NT2/D1 (cell line): ENCODE measurements at regions not wholly inside any gene's neighbourhood (a gene's known extent, or its start where the extent isn't known, plus 50 kb on each side); places are given as distances from the start of the nearest gene placed in this dataset.

Source experiments
- DNase-seq: peaks from one replicate; pipeline ENCODE4 v3.0.0-alpha.2; 2011; ENCODE audit warnings: low read depth, low spot score
- H3K27me3 ChIP-seq: 2 replicates; pipeline ENCODE4 v1.6.0; 2011; ENCODE audit warnings: mild to moderate bottlenecking; ENCODE audit not compliant: insufficient read length, insufficient read depth
- H3K36me3 ChIP-seq: 2 replicates; pipeline ENCODE4 v1.6.1; 2011; ENCODE audit warnings: mild to moderate bottlenecking, low read length, mixed read lengths; ENCODE audit not compliant: insufficient read depth, insufficient read length
- H3K4me1 ChIP-seq: 2 replicates; pipeline ENCODE4 v1.5.1; 2011; ENCODE audit not compliant: insufficient read depth, insufficient read length
- H3K4me3 ChIP-seq: 2 replicates; pipeline ENCODE4 v1.5.1; 2011; ENCODE audit warnings: low read depth; ENCODE audit not compliant: insufficient read length
- H3K9ac ChIP-seq: 2 replicates; pipeline ENCODE4 v1.6.0; 2011; ENCODE audit warnings: low read depth; ENCODE audit not compliant: insufficient read length
- H3K9me3 ChIP-seq: 2 replicates; pipeline ENCODE4 v1.5.1; 2011; ENCODE audit warnings: mild to moderate bottlenecking, low read length; ENCODE audit not compliant: insufficient read depth
- SUZ12 ChIP-seq: IDR thresholded peaks from 2 replicates; pipeline ENCODE4 v1.6.1; 2011; ENCODE audit not compliant: insufficient read length, insufficient read depth; ENCODE audit errors: extremely low read depth
- YY1 ChIP-seq: IDR thresholded peaks from 2 replicates; pipeline ENCODE4 v1.6.1; 2011; ENCODE audit not compliant: insufficient read length, insufficient read depth
- ZNF274 ChIP-seq: IDR thresholded peaks from 2 replicates; pipeline ENCODE4 v1.6.1; 2011; ENCODE audit warnings: mild to moderate bottlenecking, low read depth, low read length

GRCh38 chr20:39777610-39778009 lies 815.5 kb downstream of the DHX35 start:
- Histone ChIP-seq H3K9ac (no peak overlapping the region), H3K4me1 (no peaks in the 10 kb centered on the region), H3K36me3 (no peaks in the 10 kb centered on the region), H3K4me3 (no peak overlapping the region), H3K27me3 (no peaks in the 10 kb centered on the region), H3K9me3 (no peaks in the 10 kb centered on the region)
- no peak for DNase-seq
- TF ChIP-seq SUZ12, result no peak

- Histone ChIP-seq H3K36me3 (no peaks in the 10 kb centered on the region), H3K9me3 (no peaks in the 10 kb centered on the region; the same call in 1 of the 2 replicates), H3K9ac (no peak overlapping the region), H3K27me3 (no peaks in the 10 kb centered on the region), H3K4me3 (no peak overlapping the region), H3K4me1 (no peaks in the 10 kb centered on the region)
- no peak for DNase-seq
- TF ChIP-seq ZNF274 (no peak), YY1 (no peak), SUZ12 (no peak)
Measured at GRCh38 chr20:39775110-39775509, 813.0 kb downstream of the DHX35 start.

- Histone ChIP-seq H3K36me3 (no peaks in the 10 kb centered on the region), H3K9ac (no peak overlapping the region), H3K4me3 (no peak overlapping the region), H3K27me3 (no peaks in the 10 kb centered on the region), H3K4me1 (no peaks in the 10 kb centered on the region), H3K9me3 (peaks cover 1% of the 10 kb centered on the region; the same call in 1 of the 2 replicates)
- TF ChIP-seq SUZ12 (no peak), ZNF274 (no peak), YY1 (no peak)
- DNase-seq, result no peak
Measured at GRCh38 chr20:39773380-39774000, 811.3 kb downstream of the DHX35 start.

- H3K9me3 ChIP-seq, result peaks cover 16% of the 10 kb centered on the region
- DNase-seq, result no peak
- no peak overlapping the region for H3K9ac ChIP-seq
- H3K4me3 ChIP-seq, result no peak overlapping the region
- H3K27me3 ChIP-seq, result no peaks in the 10 kb centered on the region
- TF ChIP-seq ZNF274 (no peak), SUZ12 (no peak), YY1 (no peak)
- peaks cover 2% of the 10 kb centered on the region for H3K4me1 ChIP-seq
- H3K36me3 ChIP-seq, result no peaks in the 10 kb centered on the region
Measured at GRCh38 chr20:39767352-39767751, 805.2 kb downstream of the DHX35 start.

GRCh38 chr20:39766333-39766732 lies 804.2 kb downstream of the DHX35 start:
- peaks cover 16% of the 10 kb centered on the region for H3K9me3 ChIP-seq

GRCh38 chr20:39762716-39763115 lies 800.6 kb downstream of the DHX35 start:
- Histone ChIP-seq H3K9ac (no peak overlapping the region), H3K4me1 (peaks cover 2% of the 10 kb centered on the region), H3K4me3 (no peak overlapping the region), H3K27me3 (no peaks in the 10 kb centered on the region), H3K9me3 (peaks cover 8% of the 10 kb centered on the region; the same call in 1 of the 2 replicates), H3K36me3 (no peaks in the 10 kb centered on the region)
- TF ChIP-seq ZNF274 (no peak), YY1 (no peak), SUZ12 (no peak)
- peak; percentile 20 for DNase-seq

More at GRCh38 chr20:39766333-39766732, 804.2 kb downstream of the DHX35 start:
- no peak overlapping the region for H3K9ac ChIP-seq
- no peaks in the 10 kb centered on the region for H3K27me3 ChIP-seq
- no peak for DNase-seq
- H3K4me3 ChIP-seq, result no peak overlapping the region
- no peak for TF ChIP-seq ZNF274
- no peak for TF ChIP-seq SUZ12
- TF ChIP-seq YY1, result no peak
- no peaks in the 10 kb centered on the region for H3K36me3 ChIP-seq
- peaks cover 2% of the 10 kb centered on the region for H3K4me1 ChIP-seq

- no peaks in the 10 kb centered on the region for H3K27me3 ChIP-seq
- no peaks in the 10 kb centered on the region for H3K9me3 ChIP-seq
- H3K4me3 ChIP-seq, result no peak overlapping the region
- TF ChIP-seq YY1 (no peak), SUZ12 (no peak), ZNF274 (no peak)
- H3K36me3 ChIP-seq, result no peaks in the 10 kb centered on the region
- H3K4me1 ChIP-seq, result peaks cover 2% of the 10 kb centered on the region
- H3K9ac ChIP-seq, result no peak overlapping the region
- no peak for DNase-seq
Measured at GRCh38 chr20:39758876-39759275, 796.7 kb downstream of the DHX35 start.
